DOHH2 (cell line): ENCODE measurements at regions not wholly inside any gene's neighbourhood (a gene's known extent, or its start where the extent isn't known, plus 50 kb on each side); places are given as distances from the start of the nearest gene placed in this dataset.

ENCODE experiments used
- CTCF ChIP-seq: fragments of 200-600 bp; sonication (generic); IDR thresholded peaks from one replicate; pipeline ENCODE4 v1.5.1; 2014; ENCODE audit warnings: antibody characterized with exemption, mild to moderate bottlenecking, low read depth, low read length; ENCODE audit not compliant: poor library complexity, severe bottlenecking
- EZH2phosphoT487 ChIP-seq: fragments of 200-600 bp; sonication (generic); IDR thresholded peaks from 2 replicates; pipeline ENCODE4 v1.6.1; 2017; ENCODE audit warnings: borderline replicate concordance, mild to moderate bottlenecking, antibody characterized with exemption, low read length, moderate library complexity, mixed read lengths

GRCh38 chrX:40152741-40153344 lies 55.1 kb upstream of the BCOR start:
- TF ChIP-seq CTCF (no peak), EZH2phosphoT487 (no peak)
